ENCODE measurements at regions not wholly inside any gene's neighbourhood (a gene's known extent, or its start where the extent isn't known, plus 50 kb on each side); places are given as distances from the start of the nearest gene placed in this dataset.

GRCh38 chr19:28956961-28957360 is 256.0 kb downstream of the UQCRFS1 start:
- no peak overlapping the region for H3K9ac ChIP-seq (ENCODE audit: low read length)
- no peak for DNase-seq (ENCODE audit: low read depth)
- no peaks in the 10 kb centered on the region for H3K36me3 ChIP-seq (ENCODE audit: control insufficient read depth, insufficient read depth, low read length, severe bottlenecking)
- no peak overlapping the region for H3K4me3 ChIP-seq (ENCODE audit: low read length)
- H3K27me3 ChIP-seq (replicated peaks; ENCODE audit: control insufficient read depth, insufficient read depth, low read length): no peaks in the 10 kb centered on the region
- peaks cover 6% of the 10 kb centered on the region for H3K9me3 ChIP-seq (ENCODE audit: control insufficient read depth, low read length)
- peaks cover 16% of the 10 kb centered on the region for H3K4me1 ChIP-seq (ENCODE audit: control insufficient read depth, insufficient read depth, low read length)

DNA sequence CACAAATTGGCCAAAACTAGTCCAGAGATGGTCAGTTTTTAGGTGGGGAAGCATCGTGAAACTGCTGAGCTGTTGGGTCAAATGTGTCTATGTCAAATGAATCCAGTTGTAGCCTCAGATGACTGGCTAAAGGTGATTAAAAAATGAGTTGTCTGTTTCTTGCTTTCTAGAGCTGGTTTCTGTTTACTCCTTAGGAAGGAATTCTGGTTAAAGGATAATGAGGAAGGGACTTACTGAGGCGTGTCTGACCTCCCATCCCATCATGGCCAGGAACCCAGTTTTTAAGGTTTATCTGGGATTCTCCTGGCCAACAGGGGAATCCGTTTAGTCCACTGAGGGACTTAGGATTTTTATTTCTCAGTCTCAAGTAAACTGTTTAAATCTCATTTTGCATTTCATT is 256.5 kb downstream of the UQCRFS1 start:
- Histone ChIP-seq H3K4me1 (ENCODE audit: control insufficient read depth, insufficient read depth, low read length) (peaks cover 12% of the 10 kb centered on the region), H3K27me3 (replicated peaks; ENCODE audit: control insufficient read depth, insufficient read depth, low read length) (no peaks in the 10 kb centered on the region), H3K9me3 (ENCODE audit: control insufficient read depth, low read length) (peaks cover 6% of the 10 kb centered on the region), H3K4me3 (ENCODE audit: low read length) (no peak overlapping the region), H3K9ac (ENCODE audit: low read length) (no peak overlapping the region), H3K36me3 (ENCODE audit: control insufficient read depth, insufficient read depth, low read length, severe bottlenecking) (no peaks in the 10 kb centered on the region)
- no peak for DNase-seq (ENCODE audit: low read depth)

GRCh38 chr19:28949535-28949934 is 263.4 kb downstream of the UQCRFS1 start:
- Histone ChIP-seq H3K4me3 (ENCODE audit: low read length) (no peak overlapping the region), H3K9ac (ENCODE audit: low read length) (no peak overlapping the region), H3K36me3 (ENCODE audit: control insufficient read depth, insufficient read depth, low read length, severe bottlenecking) (no peaks in the 10 kb centered on the region), H3K27me3 (replicated peaks; ENCODE audit: control insufficient read depth, insufficient read depth, low read length) (peaks cover 2% of the 10 kb centered on the region), H3K9me3 (ENCODE audit: control insufficient read depth, low read length) (no peaks in the 10 kb centered on the region), H3K4me1 (ENCODE audit: control insufficient read depth, insufficient read depth, low read length) (peaks cover 31% of the 10 kb centered on the region)
- DNase-seq (ENCODE audit: low read depth): no peak

DNA sequence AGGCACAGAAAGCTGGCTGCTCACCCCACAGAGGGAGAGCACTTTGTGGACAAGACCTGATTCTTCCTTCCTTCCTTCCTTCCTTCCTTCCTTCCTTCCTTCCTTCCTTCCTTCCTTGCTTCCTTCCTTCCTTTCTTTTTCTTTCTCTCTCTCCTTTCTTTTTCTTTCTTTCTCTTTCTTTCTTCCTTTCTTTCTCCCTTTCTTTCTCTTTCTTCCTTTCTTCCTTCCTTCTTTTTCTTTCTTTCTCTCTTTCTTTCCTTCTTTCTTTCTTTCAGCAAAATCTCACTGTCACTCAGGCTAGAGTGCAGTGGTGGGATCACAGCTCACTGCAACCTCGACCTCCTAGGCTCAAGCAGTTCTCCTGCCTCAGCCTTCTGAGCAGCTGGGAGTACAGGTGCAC is 263.9 kb downstream of the UQCRFS1 start:
- Histone ChIP-seq H3K27me3 (replicated peaks; ENCODE audit: control insufficient read depth, insufficient read depth, low read length) (peaks cover 2% of the 10 kb centered on the region), H3K4me3 (ENCODE audit: low read length) (no peak overlapping the region), H3K9me3 (ENCODE audit: control insufficient read depth, low read length) (no peaks in the 10 kb centered on the region), H3K4me1 (ENCODE audit: control insufficient read depth, insufficient read depth, low read length) (peaks cover 36% of the 10 kb centered on the region), H3K36me3 (ENCODE audit: control insufficient read depth, insufficient read depth, low read length, severe bottlenecking) (no peaks in the 10 kb centered on the region), H3K9ac (ENCODE audit: low read length) (no peak overlapping the region)
- no peak for DNase-seq (ENCODE audit: low read depth)

DNA sequence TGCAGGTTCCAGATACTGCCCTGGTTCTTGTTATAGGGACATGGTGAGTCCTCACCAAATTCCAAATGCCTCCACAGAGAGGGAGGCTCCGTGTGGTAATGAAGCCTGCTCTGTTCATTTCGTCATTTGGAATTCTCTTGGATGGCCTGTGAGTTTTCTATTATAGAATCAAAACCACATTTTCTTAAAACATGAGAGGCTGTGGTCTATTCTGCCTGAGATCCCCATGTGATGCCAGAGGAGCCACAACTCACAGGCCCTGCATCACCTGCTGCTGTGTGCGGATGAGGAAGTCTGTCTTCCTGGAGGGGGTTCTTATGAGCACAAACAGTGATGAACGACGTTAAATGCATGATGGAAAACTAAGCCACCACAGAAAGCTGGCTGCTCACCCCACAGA is 264.4 kb downstream of the UQCRFS1 start:
- peak overlapping the region; percentile 16 for H3K9ac ChIP-seq (ENCODE audit: low read length)
- no peaks in the 10 kb centered on the region for H3K9me3 ChIP-seq (ENCODE audit: control insufficient read depth, low read length)
- no peaks in the 10 kb centered on the region for H3K36me3 ChIP-seq (ENCODE audit: control insufficient read depth, insufficient read depth, low read length, severe bottlenecking)
- peaks cover 41% of the 10 kb centered on the region for H3K4me1 ChIP-seq (ENCODE audit: control insufficient read depth, insufficient read depth, low read length)
- peak; percentile 11 for DNase-seq (ENCODE audit: low read depth)
- no peak overlapping the region for H3K4me3 ChIP-seq (ENCODE audit: low read length)
- H3K27me3 ChIP-seq (replicated peaks; ENCODE audit: control insufficient read depth, insufficient read depth, low read length): peaks cover 2% of the 10 kb centered on the region

GRCh38 chr19:28948026-28948425 is 264.9 kb downstream of the UQCRFS1 start:
- no peak for DNase-seq (ENCODE audit: low read depth)
- Histone ChIP-seq H3K36me3 (ENCODE audit: control insufficient read depth, insufficient read depth, low read length, severe bottlenecking) (no peaks in the 10 kb centered on the region), H3K4me3 (ENCODE audit: low read length) (no peak overlapping the region), H3K4me1 (ENCODE audit: control insufficient read depth, insufficient read depth, low read length) (peaks cover 46% of the 10 kb centered on the region), H3K27me3 (replicated peaks; ENCODE audit: control insufficient read depth, insufficient read depth, low read length) (peaks cover 2% of the 10 kb centered on the region), H3K9me3 (ENCODE audit: control insufficient read depth, low read length) (no peaks in the 10 kb centered on the region), H3K9ac (ENCODE audit: low read length) (peak overlapping the region; percentile 16)

GRCh38 chr19:28943651-28944050 is 269.3 kb downstream of the UQCRFS1 start:
- Histone ChIP-seq H3K36me3 (ENCODE audit: control insufficient read depth, insufficient read depth, low read length, severe bottlenecking) (no peaks in the 10 kb centered on the region), H3K4me3 (ENCODE audit: low read length) (no peak overlapping the region), H3K9ac (ENCODE audit: low read length) (no peak overlapping the region), H3K27me3 (replicated peaks; ENCODE audit: control insufficient read depth, insufficient read depth, low read length) (peaks cover 2% of the 10 kb centered on the region), H3K9me3 (ENCODE audit: control insufficient read depth, low read length) (no peaks in the 10 kb centered on the region), H3K4me1 (ENCODE audit: control insufficient read depth, insufficient read depth, low read length) (peaks cover 59% of the 10 kb centered on the region)
- no peak for DNase-seq (ENCODE audit: low read depth)

DNA sequence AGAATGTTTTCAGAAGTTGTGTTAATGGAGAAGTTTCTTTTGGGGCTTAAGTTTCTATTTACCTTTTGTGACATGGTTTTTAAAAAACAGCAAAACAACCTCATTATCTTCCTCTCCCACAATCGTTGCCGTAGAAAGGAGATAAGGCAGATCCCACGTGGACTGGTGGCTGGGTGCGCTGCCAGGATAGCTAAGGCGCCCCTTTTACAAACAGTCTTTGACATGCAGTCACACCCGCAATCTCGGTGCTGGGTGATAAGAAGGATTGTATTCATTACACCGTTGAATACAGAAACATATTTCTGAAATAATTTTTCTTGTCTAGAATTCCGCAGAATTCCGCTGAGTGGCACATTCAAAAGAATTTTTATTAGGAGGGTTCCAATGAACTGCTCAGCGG is 271.1 kb downstream of the UQCRFS1 start:
- peaks cover under 1% of the 10 kb centered on the region for H3K27me3 ChIP-seq (replicated peaks; ENCODE audit: control insufficient read depth, insufficient read depth, low read length)
- H3K9me3 ChIP-seq (ENCODE audit: control insufficient read depth, low read length): no peaks in the 10 kb centered on the region
- peaks cover 50% of the 10 kb centered on the region for H3K4me1 ChIP-seq (ENCODE audit: control insufficient read depth, insufficient read depth, low read length)
- no peak overlapping the region for H3K4me3 ChIP-seq (ENCODE audit: low read length)
- DNase-seq (ENCODE audit: low read depth): no peak
- no peak overlapping the region for H3K9ac ChIP-seq (ENCODE audit: low read length)
- no peaks in the 10 kb centered on the region for H3K36me3 ChIP-seq (ENCODE audit: control insufficient read depth, insufficient read depth, low read length, severe bottlenecking)

DNA sequence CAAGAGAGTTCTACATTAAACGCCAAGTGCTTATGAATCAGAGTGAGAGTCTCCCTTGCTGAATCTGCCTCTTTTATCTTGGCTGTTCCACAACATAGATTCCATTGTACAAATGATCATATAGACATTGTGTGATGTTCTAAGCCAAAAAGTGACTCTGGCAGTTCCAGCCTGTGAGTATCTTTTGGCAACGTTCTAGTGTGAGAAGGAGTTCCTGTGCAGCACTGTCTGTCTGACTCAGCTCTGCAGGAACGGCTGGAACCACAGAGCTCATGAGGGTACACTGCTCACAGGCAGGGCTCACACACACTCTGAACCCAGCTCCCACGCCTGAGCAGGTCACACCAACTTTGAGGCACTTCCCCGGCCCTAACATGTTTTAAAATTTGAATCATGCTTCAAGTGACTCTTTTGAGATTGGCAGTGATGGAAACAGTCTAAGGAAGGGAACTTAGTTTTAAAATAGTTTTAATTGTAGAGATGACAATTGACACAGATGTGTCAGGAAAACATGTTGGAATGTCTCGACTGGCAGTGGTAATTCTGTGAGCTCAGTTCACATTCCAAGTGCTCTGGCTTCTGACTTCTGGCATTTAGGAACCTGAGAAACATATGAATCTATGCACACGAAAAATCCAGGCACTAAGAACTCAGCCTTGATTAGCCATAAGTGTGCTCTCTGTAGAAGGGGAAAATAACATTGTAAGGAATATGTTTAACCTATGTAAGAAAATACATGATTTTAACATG is 272.0 kb downstream of the UQCRFS1 start:
- H3K36me3 ChIP-seq (ENCODE audit: control insufficient read depth, insufficient read depth, low read length, severe bottlenecking): no peaks in the 10 kb centered on the region
- H3K9me3 ChIP-seq (ENCODE audit: control insufficient read depth, low read length): no peaks in the 10 kb centered on the region
- H3K27me3 ChIP-seq (replicated peaks; ENCODE audit: control insufficient read depth, insufficient read depth, low read length): no peaks in the 10 kb centered on the region
- H3K4me3 ChIP-seq (ENCODE audit: low read length): peak overlapping the region; percentile 47
- H3K4me1 ChIP-seq (ENCODE audit: control insufficient read depth, insufficient read depth, low read length): peaks cover 46% of the 10 kb centered on the region
- H3K9ac ChIP-seq (ENCODE audit: low read length): peak overlapping the region; percentile 39
- DNase-seq (ENCODE audit: low read depth): peak; percentile 58

GRCh38 chr19:28939236-28939635 is 273.7 kb downstream of the UQCRFS1 start:
- peaks cover 31% of the 10 kb centered on the region for H3K4me1 ChIP-seq (ENCODE audit: control insufficient read depth, insufficient read depth, low read length)
- H3K9me3 ChIP-seq (ENCODE audit: control insufficient read depth, low read length): no peaks in the 10 kb centered on the region
- no peaks in the 10 kb centered on the region for H3K36me3 ChIP-seq (ENCODE audit: control insufficient read depth, insufficient read depth, low read length, severe bottlenecking)
- H3K9ac ChIP-seq (ENCODE audit: low read length): no peak overlapping the region
- no peak for DNase-seq (ENCODE audit: low read depth)
- H3K27me3 ChIP-seq (replicated peaks; ENCODE audit: control insufficient read depth, insufficient read depth, low read length): no peaks in the 10 kb centered on the region
- no peak overlapping the region for H3K4me3 ChIP-seq (ENCODE audit: low read length)

GRCh38 chr19:28936001-28936400 is 276.9 kb downstream of the UQCRFS1 start:
- Histone ChIP-seq H3K4me1 (ENCODE audit: control insufficient read depth, insufficient read depth, low read length) (peaks cover 7% of the 10 kb centered on the region), H3K36me3 (ENCODE audit: control insufficient read depth, insufficient read depth, low read length, severe bottlenecking) (no peaks in the 10 kb centered on the region), H3K9ac (ENCODE audit: low read length) (no peak overlapping the region), H3K9me3 (ENCODE audit: control insufficient read depth, low read length) (no peaks in the 10 kb centered on the region), H3K4me3 (ENCODE audit: low read length) (no peak overlapping the region), H3K27me3 (replicated peaks; ENCODE audit: control insufficient read depth, insufficient read depth, low read length) (no peaks in the 10 kb centered on the region)
- DNase-seq (ENCODE audit: low read depth): no peak

DNA sequence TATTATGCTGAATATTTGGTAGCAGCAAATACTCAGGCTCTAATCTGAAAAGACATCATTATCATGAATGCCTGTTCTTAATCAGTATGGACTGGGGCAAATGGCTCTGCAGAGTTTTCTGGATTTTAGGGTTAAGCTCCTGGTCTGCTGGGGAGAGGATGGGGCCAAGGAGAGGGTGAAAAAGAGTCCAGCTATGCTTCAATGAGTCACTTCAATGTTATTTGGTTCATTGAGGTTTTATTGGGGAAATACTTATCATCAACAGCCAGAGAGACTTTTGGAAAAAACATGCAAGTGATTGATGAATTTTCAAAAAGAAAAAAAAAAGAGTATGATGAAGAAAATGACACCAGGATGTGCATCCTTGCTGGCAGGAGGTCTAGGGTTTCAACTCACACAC is 278.3 kb downstream of the UQCRFS1 start:
- H3K4me3 ChIP-seq (ENCODE audit: low read length): no peak overlapping the region
- no peaks in the 10 kb centered on the region for H3K9me3 ChIP-seq (ENCODE audit: control insufficient read depth, low read length)
- H3K27me3 ChIP-seq (replicated peaks; ENCODE audit: control insufficient read depth, insufficient read depth, low read length): no peaks in the 10 kb centered on the region
- no peaks in the 10 kb centered on the region for H3K4me1 ChIP-seq (ENCODE audit: control insufficient read depth, insufficient read depth, low read length)
- no peak overlapping the region for H3K9ac ChIP-seq (ENCODE audit: low read length)
- DNase-seq (ENCODE audit: low read depth): peak; percentile 30
- no peaks in the 10 kb centered on the region for H3K36me3 ChIP-seq (ENCODE audit: control insufficient read depth, insufficient read depth, low read length, severe bottlenecking)

Measured in adipocyte (in vitro differentiated cells).